AG08395 (cell line): ENCODE measurements at regions not wholly inside any gene's neighbourhood (a gene's known extent, or its start where the extent isn't known, plus 50 kb on each side); places are given as distances from the start of the nearest gene placed in this dataset.
"Not testable (repeated sequence)": the region's sequence is repeated elsewhere in the genome, so short reads cannot be mapped to it uniquely, and the experiment has no call there.

Experiments used
- DNase-seq: peaks from one replicate; pipeline ENCODE4 v3.0.0; 2012; ENCODE audit warnings: mixed read lengths, low spot score

- no peak for DNase-seq
Measured at GRCh38 chr17:20944014-20944865, 98.6 kb downstream of the USP22 start.

GRCh38 chr17:20947708-20948107, 95.1 kb downstream of the USP22 start:
- not testable (repeated sequence) for DNase-seq

- DNase-seq = no peak
Measured at GRCh38 chr17:20948984-20949777, 93.6 kb downstream of the USP22 start.
